HG02852 (cell line): ENCODE measurements at regions not wholly inside any gene's neighbourhood (a gene's known extent, or its start where the extent isn't known, plus 50 kb on each side); places are given as distances from the start of the nearest gene placed in this dataset.

Experiments
- ATAC-seq: cut with Tn5 transposase; IDR thresholded peaks from one replicate; pipeline ENCODE4 v1.9.1; 2021; ENCODE audit warnings: mild to moderate bottlenecking, moderate library complexity; ENCODE audit not compliant: unreplicated experiment

- no peak for ATAC-seq
These were observed 145.6 kb downstream of the DYRK2 start for GRCh38 chr12:67794161-67794560.

GRCh38 chr12:67795236-67795635 lies 146.7 kb downstream of the DYRK2 start:
- no peak for ATAC-seq

- no peak for ATAC-seq
These were observed 148.7 kb downstream of the DYRK2 start for GRCh38 chr12:67797185-67797741.

- ATAC-seq = no peak
These were observed 149.2 kb downstream of the DYRK2 start for GRCh38 chr12:67797753-67798152.

- ATAC-seq = no peak
These were observed 150.2 kb downstream of the DYRK2 start for GRCh38 chr12:67798768-67799167.

- no peak for ATAC-seq
These were observed 154.2 kb downstream of the DYRK2 start for GRCh38 chr12:67802731-67803130.

- no peak for ATAC-seq
These were observed 154.9 kb downstream of the DYRK2 start for GRCh38 chr12:67803278-67803993.

GRCh38 chr12:67804168-67804567 lies 155.6 kb downstream of the DYRK2 start:
- peak; percentile 87 for ATAC-seq

- no peak for ATAC-seq
These were observed 159.3 kb downstream of the DYRK2 start for GRCh38 chr12:67807814-67808213.

- ATAC-seq = no peak
These were observed 161.6 kb downstream of the DYRK2 start for GRCh38 chr12:67810166-67810565.

GRCh38 chr12:67811437-67812361 lies 163.2 kb downstream of the DYRK2 start:
- no peak for ATAC-seq

GRCh38 chr12:67813456-67813904 lies 164.9 kb downstream of the DYRK2 start:
- no peak for ATAC-seq

GRCh38 chr12:67816269-67816668 lies 167.7 kb downstream of the DYRK2 start:
- no peak for ATAC-seq

- no peak for ATAC-seq
These were observed 169.9 kb downstream of the DYRK2 start for GRCh38 chr12:67818459-67818903.

- ATAC-seq = no peak
These were observed 169.3 kb upstream of the IFNG-AS1 start for GRCh38 chr12:67819902-67820301.

GRCh38 chr12:67820694-67821093 lies 168.6 kb upstream of the IFNG-AS1 start:
- ATAC-seq = no peak

- no peak for ATAC-seq
These were observed 166.4 kb upstream of the IFNG-AS1 start for GRCh38 chr12:67822826-67823225.

- no peak for ATAC-seq
These were observed 163.1 kb upstream of the IFNG-AS1 start for GRCh38 chr12:67826148-67826547.

GRCh38 chr12:67826946-67827720 lies 162.1 kb upstream of the IFNG-AS1 start:
- no peak for ATAC-seq

GRCh38 chr12:67827820-67828383 lies 161.3 kb upstream of the IFNG-AS1 start:
- ATAC-seq = peak; percentile 96
